ENCODE measurements at regions not wholly inside any gene's neighbourhood (a gene's known extent, or its start where the extent isn't known, plus 50 kb on each side); places are given as distances from the start of the nearest gene placed in this dataset.
A peak's percentile ranks its signal among the peaks of the same experiment; 100 is the strongest.

- TF ChIP-seq CTCF (IDR thresholded peaks at IDR 0.05) = no peak
- H3K27me3 Mint-ChIP-seq (ENCODE audit: low read depth, poor library complexity) = peaks cover 3% of the 10 kb centered on the region
- peaks cover 19% of the 10 kb centered on the region for H3K4me1 Mint-ChIP-seq
- DNase-seq = peak; percentile 14
- no peaks in the 10 kb centered on the region for H3K9me3 Mint-ChIP-seq
- H3K4me3 Mint-ChIP-seq = no peak overlapping the region
- peak overlapping the region; percentile 15 for H3K27ac Mint-ChIP-seq
- no peaks in the 10 kb centered on the region for H3K36me3 Mint-ChIP-seq (ENCODE audit: low read depth)
These were observed 253.1 kb upstream of the USP24 start for GRCh38 chr1:55468142-55468795.

- H3K27ac Mint-ChIP-seq = no peak overlapping the region
- H3K36me3 Mint-ChIP-seq (ENCODE audit: low read depth) = no peaks in the 10 kb centered on the region
- TF ChIP-seq CTCF (IDR thresholded peaks at IDR 0.05) = no peak
- no peak for DNase-seq
- H3K9me3 Mint-ChIP-seq = no peaks in the 10 kb centered on the region
- peaks cover 19% of the 10 kb centered on the region for H3K4me1 Mint-ChIP-seq
- H3K27me3 Mint-ChIP-seq (ENCODE audit: low read depth, poor library complexity) = peaks cover 3% of the 10 kb centered on the region
- no peak overlapping the region for H3K4me3 Mint-ChIP-seq
These were observed 251.8 kb upstream of the USP24 start for GRCh38 chr1:55466921-55467320.

GRCh38 chr1:55466373-55466772 is 251.2 kb upstream of the USP24 start:
- peaks cover 19% of the 10 kb centered on the region for H3K4me1 Mint-ChIP-seq
- no peaks in the 10 kb centered on the region for H3K9me3 Mint-ChIP-seq
- no peak for TF ChIP-seq CTCF (IDR thresholded peaks at IDR 0.05)
- no peak overlapping the region for H3K27ac Mint-ChIP-seq
- peaks cover 3% of the 10 kb centered on the region for H3K27me3 Mint-ChIP-seq (ENCODE audit: low read depth, poor library complexity)
- no peak overlapping the region for H3K4me3 Mint-ChIP-seq
- H3K36me3 Mint-ChIP-seq (ENCODE audit: low read depth) = no peaks in the 10 kb centered on the region
- DNase-seq = no peak

GRCh38 chr1:55464550-55464949 is 249.4 kb upstream of the USP24 start:
- peaks cover 9% of the 10 kb centered on the region for H3K9me3 Mint-ChIP-seq
- TF ChIP-seq CTCF (IDR thresholded peaks at IDR 0.05) = no peak
- H3K27me3 Mint-ChIP-seq (ENCODE audit: low read depth, poor library complexity) = peaks cover 3% of the 10 kb centered on the region
- no peak overlapping the region for H3K4me3 Mint-ChIP-seq
- H3K27ac Mint-ChIP-seq = no peak overlapping the region
- peaks cover 19% of the 10 kb centered on the region for H3K4me1 Mint-ChIP-seq
- DNase-seq = no peak
- H3K36me3 Mint-ChIP-seq (ENCODE audit: low read depth) = no peaks in the 10 kb centered on the region

GRCh38 chr1:55463814-55464475 is 248.8 kb upstream of the USP24 start:
- Mint-ChIP-seq H3K4me1 (peaks cover 15% of the 10 kb centered on the region), H3K27me3 (ENCODE audit: low read depth, poor library complexity) (peaks cover 3% of the 10 kb centered on the region), H3K4me3 (no peak overlapping the region), H3K27ac (no peak overlapping the region), H3K9me3 (peaks cover 10% of the 10 kb centered on the region), H3K36me3 (ENCODE audit: low read depth) (no peaks in the 10 kb centered on the region)
- no peak for TF ChIP-seq CTCF (IDR thresholded peaks at IDR 0.05)
- DNase-seq = no peak

- H3K36me3 Mint-ChIP-seq (ENCODE audit: low read depth) = peaks cover 6% of the 10 kb centered on the region
- DNase-seq = no peak
- no peak overlapping the region for H3K4me3 Mint-ChIP-seq
- H3K9me3 Mint-ChIP-seq = peaks cover 38% of the 10 kb centered on the region
- no peaks in the 10 kb centered on the region for H3K4me1 Mint-ChIP-seq
- TF ChIP-seq CTCF (IDR thresholded peaks at IDR 0.05) = no peak
- H3K27me3 Mint-ChIP-seq (ENCODE audit: low read depth, poor library complexity) = no peaks in the 10 kb centered on the region
- H3K27ac Mint-ChIP-seq = no peak overlapping the region
These were observed 242.7 kb upstream of the USP24 start for GRCh38 chr1:55457874-55458273.

Measured in nephron progenitor cell (in vitro differentiated cells).